ENCODE measurements at regions not wholly inside any gene's neighbourhood (a gene's known extent, or its start where the extent isn't known, plus 50 kb on each side); places are given as distances from the start of the nearest gene placed in this dataset.

DNA sequence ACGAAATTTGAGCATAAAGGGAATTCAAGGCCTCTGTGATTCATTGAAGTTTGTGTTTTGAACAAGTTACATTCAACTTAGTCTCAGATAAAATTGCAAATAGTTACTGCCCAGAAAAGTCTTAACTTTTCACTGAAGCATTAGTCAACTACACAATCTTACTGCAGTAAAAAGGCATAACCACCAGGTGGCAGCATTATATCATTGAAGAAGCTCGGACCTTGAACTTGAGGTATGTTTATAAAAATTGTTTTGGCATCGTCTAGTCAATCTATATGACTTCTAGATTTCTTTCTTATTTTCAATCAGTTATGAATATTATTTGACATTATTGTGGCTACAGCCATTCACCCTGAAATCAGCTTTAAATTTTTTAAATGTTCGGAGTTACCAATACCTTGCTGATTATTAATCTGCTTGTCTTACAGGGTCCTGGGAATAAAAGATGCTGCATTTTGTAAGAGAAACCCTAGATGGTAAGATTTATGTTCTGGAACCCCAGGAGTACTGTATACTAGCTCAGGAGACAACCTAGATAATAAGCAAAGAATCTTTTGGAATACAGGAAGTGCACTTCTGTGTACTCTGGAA is 83.9 kb upstream of the GRAMD2B start:
- intact Hi-C loops (cut with micrococcal nuclease), result loop anchor here (1.0 to 5.0 kb wide), 8 partner anchors 15 to 1154 kb away; no protein-coding TSS in a partner anchor

- intact Hi-C loops (cut with micrococcal nuclease), result no loop called here
Measured at GRCh38 chr5:126341906-126342630, 81.1 kb upstream of the GRAMD2B start.

- intact Hi-C loops (cut with micrococcal nuclease), result no loop called here
Measured at GRCh38 chr5:126348855-126349635, 74.2 kb upstream of the GRAMD2B start.

DNA sequence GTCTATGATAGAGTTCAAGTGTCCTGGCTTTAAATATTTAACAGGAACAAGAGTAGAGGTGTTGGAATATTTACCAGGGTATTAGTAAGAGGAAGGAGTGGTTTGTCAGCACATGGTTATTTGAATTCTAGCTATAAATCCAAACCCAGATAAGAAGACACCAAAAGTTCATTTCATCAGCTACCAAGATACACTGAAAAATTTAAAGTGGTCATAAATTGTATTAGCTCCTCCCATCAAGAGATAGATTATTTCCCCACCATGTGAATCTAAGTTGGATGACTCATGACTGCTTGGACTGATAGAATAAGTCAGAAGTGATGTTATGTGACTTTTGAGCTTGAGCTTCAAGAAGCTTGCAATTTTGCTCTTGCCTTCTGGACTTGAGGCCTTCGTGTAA is 72.1 kb upstream of the GRAMD2B start:
- intact Hi-C loops (cut with micrococcal nuclease), result loop anchor here (5.0 kb wide), 1 partner anchor 1141 kb away; no protein-coding TSS in a partner anchor

DNA sequence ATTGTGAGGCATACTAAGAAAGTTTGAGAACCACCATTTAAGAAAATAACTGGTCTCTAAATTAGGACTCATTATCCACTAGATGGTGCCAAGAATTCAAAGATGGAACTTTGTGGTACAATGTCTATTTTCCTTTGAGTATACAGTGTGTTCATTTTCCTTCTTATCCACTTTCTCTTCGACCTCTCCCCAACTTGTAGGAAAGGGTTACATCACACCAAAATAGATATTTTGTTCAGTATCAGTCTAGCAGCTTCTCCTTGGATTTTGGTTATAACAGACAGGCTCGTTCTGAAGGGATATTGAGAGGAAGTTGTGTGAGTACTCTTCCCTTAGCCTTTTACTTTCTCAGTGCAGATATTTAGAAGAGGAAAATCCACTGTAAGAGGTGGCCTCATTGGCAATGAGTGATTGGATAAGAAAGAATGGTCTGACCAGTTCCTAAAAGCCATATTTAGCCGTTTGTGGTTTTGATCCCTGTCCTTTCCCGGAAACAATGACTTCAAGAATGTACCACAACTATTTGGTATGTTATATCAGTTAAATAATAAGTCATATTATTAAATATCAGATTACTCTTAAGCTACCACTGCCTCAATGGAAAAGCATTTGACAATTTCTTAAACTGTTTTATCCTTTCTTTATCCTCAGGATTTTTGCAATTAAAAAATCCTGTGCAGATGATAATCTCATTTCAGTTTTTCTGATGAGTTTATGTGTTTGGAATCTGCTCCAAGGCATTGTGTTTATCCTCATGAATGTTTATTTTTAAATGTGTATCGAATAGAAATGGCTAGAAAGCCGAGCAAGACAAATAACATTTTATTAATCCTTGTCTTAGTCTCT is 69.0 kb upstream of the GRAMD2B start:
- intact Hi-C loops (cut with micrococcal nuclease), result loop anchor here (1.0 to 5.0 kb wide), 6 partner anchors 15 to 1138 kb away; no protein-coding TSS in a partner anchor

- intact Hi-C loops (cut with micrococcal nuclease), result loop anchor here (1.0 to 5.0 kb wide), 6 partner anchors 16 to 1137 kb away; no protein-coding TSS in a partner anchor
Measured at GRCh38 chr5:126354858-126355731, 68.1 kb upstream of the GRAMD2B start.

- intact Hi-C loops (cut with micrococcal nuclease), result no loop called here
Measured at GRCh38 chr5:126355940-126356339, 67.3 kb upstream of the GRAMD2B start.

- intact Hi-C loops (cut with micrococcal nuclease), result no loop called here
Measured at GRCh38 chr5:126357585-126358342, 65.4 kb upstream of the GRAMD2B start.

GRCh38 chr5:126358525-126358924 is 64.7 kb upstream of the GRAMD2B start:
- intact Hi-C loops (cut with micrococcal nuclease), result no loop called here

DNA sequence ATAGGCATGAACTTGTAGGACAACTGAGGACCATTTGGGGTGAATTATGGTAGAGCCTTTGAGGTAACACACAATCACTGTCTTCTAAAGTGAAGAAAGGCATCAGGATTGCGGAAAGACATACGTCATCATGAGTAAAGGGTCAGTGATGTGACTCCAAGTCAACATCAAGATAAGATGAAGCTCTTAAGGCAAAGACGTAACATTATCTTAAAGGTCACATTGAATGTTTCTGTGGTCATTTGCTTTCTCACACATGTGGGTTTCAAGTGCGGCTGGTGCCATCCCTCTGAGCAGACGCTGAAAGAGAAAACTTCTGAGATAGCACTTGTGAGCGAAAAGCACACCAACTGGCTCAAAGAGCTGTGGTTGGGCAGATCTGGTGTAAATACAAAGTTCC is 63.3 kb upstream of the GRAMD2B start:
- intact Hi-C loops (cut with micrococcal nuclease), result no loop called here

GRCh38 chr5:126360467-126360866 is 62.7 kb upstream of the GRAMD2B start:
- intact Hi-C loops (cut with micrococcal nuclease), result no loop called here

DNA sequence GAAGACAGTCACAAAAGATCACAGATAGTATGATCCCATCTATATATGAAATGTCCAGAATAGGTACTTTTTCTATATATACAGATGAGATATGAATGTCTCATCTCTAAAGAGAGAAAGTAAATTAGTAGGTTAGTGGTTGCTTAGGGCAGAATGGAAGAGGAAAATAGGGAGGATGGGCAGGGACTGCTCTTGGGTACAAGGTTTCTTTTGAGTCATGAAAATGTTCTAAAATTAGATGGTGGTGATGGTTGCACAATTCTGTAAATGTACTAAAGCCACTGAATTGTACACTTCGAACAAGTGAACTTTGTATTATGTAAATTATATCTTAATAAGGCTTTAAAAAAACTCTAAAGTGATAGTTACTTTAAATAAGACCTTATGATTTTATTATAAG is 59.6 kb upstream of the GRAMD2B start:
- intact Hi-C loops (cut with micrococcal nuclease), result no loop called here

DNA sequence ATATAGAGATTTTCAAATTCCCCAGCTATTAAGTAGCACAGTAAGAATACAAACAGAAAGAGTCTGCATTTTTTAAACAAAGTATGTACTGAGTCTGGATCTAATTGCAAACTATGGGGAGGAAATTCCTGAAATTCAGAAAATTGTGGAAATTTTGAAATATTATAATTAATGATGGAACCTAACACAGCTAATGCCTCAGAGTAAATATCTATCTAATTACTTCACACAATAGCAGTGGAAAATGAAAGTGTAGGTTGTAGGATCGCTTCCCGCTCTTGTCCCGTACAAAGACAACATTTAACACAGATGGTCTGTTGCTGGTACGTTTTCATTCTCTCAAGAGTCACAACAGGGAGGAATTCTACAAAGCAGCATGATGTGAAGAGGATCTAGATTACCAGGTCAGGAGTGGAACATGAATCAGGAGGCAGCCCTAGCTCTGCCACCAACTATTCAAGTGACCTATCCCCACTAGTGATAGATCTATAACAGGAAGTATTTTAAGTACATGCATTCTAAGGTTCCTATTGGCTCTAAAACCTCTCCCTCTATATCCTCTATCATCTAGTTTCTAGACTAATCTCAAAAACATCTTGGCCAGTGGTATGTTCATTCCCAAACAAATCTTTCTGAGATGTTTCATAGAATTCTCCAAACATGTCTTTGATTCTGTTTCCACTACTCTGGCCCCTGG is 58.9 kb upstream of the GRAMD2B start:
- intact Hi-C loops (cut with micrococcal nuclease), result no loop called here

DNA sequence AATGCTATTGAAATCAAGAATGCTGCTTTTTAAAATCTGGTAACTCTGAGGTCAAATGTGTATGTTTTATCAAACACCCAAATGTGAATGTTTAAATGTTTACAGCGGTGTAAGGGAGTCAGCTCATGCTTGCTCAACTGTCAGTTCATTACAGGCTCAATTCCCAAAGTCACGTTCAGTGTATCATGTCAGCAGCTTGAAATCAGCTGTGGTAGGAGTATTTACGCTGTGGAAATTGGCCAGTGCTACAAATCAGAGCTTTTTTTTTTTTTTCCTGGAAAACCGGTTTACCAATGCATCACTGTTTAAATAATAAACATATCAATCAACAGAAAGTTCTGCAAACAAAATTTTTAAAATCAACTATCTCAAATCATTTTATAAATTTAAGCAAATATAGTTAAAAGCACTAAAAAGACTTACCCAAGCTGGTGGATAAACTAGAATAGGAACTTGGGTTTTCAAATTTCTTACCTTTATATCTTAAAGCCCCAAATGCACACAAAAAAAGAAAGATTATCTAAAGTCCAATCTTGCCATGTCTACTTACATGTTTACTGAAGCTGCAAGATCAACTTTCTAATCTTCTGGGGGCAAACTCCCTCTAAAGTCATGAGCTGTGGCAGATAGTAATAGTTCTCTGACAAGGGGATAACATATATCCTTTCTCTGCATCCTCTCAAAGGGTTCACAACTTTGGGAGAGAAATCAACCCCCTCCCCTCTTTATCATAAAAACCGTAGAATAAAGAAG is 57.6 kb upstream of the GRAMD2B start:
- intact Hi-C loops (cut with micrococcal nuclease), result no loop called here

DNA sequence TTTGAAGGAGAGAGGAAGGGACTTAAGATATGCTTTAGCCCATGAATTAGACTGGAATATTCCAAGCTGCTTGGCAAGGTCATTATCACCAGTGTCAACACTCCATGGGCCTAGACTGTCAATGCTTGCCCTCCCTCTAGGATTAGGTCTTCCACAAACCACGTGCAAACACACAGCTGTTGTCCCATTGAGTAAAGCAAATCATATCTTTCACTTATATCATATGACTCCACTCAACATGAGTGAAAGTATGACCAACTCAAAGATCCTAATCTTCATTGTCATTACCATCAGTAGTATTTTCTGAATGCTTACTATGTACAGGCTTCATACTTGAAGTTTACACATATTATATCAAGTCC is 57.0 kb upstream of the GRAMD2B start:
- intact Hi-C loops (cut with micrococcal nuclease), result no loop called here

DNA sequence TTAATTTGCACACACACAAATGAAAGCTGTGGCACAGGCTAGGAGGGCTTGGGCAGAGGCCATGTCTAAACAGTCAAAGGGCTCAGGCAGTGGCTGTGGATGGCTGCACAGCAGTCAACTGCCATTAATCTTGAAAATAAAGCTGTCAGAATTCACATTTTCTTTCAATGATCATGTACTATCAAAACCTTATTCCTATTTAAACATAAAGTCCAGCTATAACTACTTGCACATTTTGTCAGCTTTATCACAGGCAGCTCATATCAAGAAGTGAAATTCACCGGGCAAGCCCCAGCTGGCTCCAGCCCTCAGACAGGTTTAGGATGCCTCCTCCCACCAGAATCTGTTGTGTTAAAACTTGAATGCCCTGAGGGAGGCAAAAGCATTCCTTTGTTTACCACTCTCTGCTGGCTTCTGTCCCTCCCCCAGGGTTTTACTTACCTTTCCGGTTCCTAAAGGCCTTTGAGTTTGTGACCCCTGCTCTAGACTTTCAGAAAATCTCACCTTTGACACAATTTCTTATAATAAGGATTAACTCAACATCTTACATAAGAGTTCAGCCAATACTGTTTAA is 54.9 kb upstream of the GRAMD2B start:
- intact Hi-C loops (cut with micrococcal nuclease), result no loop called here

DNA sequence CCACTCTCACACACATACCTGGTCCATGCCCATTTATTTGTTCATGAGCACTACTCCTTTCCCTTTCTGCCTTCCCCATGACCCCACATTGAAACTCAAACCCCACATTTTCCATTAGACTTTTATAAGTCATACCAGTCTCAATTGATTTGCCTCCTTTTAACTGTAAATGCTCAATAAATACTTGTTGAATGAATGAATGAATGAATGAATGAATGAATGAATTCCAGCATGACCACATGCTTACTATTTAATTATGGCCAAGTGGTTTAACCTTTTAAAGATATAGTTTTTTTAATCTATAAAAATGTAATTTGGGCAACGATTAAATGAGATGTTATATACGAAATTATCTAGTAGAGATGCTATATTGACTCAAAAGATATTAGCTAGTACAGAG is 54.1 kb upstream of the GRAMD2B start:
- intact Hi-C loops (cut with micrococcal nuclease), result no loop called here
